HG02852 (cell line): ENCODE measurements at regions not wholly inside any gene's neighbourhood (a gene's known extent, or its start where the extent isn't known, plus 50 kb on each side); places are given as distances from the start of the nearest gene placed in this dataset.

Experiments used
- ATAC-seq: cut with Tn5 transposase; IDR thresholded peaks from one replicate; pipeline ENCODE4 v1.9.1; 2021; ENCODE audit warnings: mild to moderate bottlenecking, moderate library complexity; ENCODE audit not compliant: unreplicated experiment

DNA sequence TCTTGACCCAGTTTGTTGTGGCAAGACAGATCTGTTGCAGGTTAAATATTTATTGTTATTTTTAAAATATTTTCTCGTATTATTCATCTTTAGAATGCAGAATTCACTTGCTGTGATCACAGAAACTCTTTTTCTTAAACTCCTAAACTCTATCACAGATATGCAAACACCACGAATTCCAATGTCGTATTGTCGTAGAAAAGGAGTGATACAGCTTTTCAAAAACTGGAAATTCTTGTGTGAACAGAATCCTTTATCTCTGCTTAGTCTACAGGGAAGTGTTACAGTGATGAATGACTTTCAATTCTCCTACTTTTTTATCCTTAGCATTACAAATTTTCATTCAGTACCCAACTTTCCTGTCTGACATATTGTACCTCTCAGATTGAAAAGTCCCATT is 1329.5 kb upstream of the B3GALT2 start:
- ATAC-seq = no peak

- no peak for ATAC-seq
Measured at GRCh38 chr1:194512957-194513356, 1326.5 kb upstream of the B3GALT2 start.

- no peak for ATAC-seq
Measured at GRCh38 chr1:194512345-194512744, 1325.9 kb upstream of the B3GALT2 start.

DNA sequence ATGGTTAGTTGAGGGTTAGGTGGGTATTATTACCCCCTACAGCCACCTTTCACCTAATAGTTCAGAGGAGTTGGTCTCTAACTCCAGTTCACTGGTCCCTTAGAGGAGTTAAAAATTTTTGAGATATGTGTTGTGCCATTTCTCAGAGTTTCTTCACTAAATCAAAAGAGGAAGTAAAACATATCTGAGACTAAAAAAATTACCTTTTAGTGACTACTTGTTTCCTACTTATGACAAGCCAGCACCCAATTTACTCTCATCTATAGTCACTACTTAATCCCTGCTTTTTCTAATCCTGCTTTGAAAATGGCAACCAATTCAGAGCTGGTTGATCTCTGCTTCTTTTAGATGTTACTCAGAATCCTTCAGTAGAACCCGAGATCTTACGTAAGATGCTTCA is 1316.8 kb upstream of the B3GALT2 start:
- ATAC-seq = no peak

DNA sequence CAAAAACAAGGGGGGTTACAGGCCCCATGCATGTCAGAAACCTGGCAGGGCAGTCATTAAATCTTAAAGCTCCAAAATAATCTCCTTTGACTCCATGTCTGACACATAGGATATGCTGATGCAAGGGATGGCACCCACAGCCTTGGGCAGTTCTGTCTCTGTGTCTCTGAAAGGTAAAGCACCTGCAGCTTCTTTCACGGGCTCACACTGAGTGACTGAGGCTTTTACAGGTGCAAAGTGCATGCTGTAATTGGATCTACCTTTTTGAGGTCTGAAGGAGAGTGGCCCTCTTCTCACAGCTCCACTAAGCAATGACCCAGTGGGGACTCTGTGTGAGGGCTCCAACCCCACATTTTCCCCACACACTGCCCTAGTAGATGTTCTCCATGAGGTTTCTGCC is 1309.0 kb upstream of the B3GALT2 start:
- no peak for ATAC-seq

GRCh38 chr1:194487172-194487571 is 1300.8 kb upstream of the B3GALT2 start:
- ATAC-seq = no peak

DNA sequence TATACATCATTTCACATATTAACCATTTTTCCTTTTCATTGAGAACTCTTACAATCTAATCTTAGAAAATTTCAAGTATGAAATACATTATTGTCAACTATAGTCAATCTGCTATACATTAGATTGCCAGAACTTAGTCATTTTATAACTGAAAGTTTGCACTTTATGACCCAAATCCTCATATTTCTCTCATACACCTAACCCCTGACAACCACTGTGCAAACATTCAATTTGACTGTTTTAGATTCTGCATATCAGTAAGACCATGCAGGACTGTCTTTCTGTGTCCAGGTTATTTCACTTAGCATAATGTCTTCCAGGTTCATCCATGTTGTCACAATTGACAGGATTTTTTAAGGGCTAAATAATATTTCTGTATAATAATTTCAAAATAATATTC is 1299.0 kb upstream of the B3GALT2 start:
- no peak for ATAC-seq

- no peak for ATAC-seq
Measured at GRCh38 chr1:194478731-194479130, 1292.3 kb upstream of the B3GALT2 start.

GRCh38 chr1:194477908-194478307 is 1291.5 kb upstream of the B3GALT2 start:
- ATAC-seq = peak; percentile 90

- ATAC-seq = no peak
Measured at GRCh38 chr1:194476872-194477271, 1290.5 kb upstream of the B3GALT2 start.

GRCh38 chr1:194476351-194476750 is 1289.9 kb upstream of the B3GALT2 start:
- no peak for ATAC-seq

GRCh38 chr1:194474701-194475100 is 1288.3 kb upstream of the B3GALT2 start:
- ATAC-seq = no peak

DNA sequence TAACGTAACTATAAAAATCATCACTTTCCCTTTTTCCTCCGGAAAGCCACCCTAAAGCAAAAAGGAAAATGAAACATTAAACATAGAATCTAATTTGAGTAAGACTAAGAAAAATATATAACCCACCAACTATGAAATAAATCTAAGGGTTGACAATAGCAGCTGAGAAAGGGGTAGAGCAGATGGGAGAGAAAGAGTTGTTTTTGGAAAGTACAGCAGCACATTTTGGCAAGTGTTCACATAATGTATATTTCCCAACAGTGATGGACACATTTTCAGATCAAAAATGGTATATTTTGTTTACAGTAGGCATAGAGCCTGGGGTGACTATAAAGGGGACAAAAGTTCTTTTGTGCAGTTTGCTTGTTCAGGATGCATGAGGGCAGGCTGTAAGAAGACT is 1287.4 kb upstream of the B3GALT2 start:
- ATAC-seq = no peak

- ATAC-seq = no peak
Measured at GRCh38 chr1:194469282-194469681, 1282.9 kb upstream of the B3GALT2 start.

DNA sequence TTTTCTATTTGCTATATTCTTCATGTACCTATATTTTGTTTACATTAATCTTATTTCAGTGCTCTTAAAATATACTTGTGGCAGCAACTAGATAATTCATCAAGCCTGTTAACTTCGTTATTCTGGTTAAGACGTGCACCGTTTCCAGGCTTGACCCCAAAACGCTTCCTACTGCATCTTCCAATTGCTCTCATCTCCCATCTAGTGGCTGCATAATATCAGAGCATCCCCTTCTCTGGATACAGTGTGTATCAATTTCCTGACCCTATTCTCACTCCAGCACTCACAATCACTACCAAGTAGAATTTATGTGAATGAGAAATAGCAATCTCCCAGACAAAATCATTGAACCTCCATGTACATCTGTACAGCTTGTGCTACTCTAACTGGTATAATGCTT is 1280.3 kb upstream of the B3GALT2 start:
- no peak for ATAC-seq

DNA sequence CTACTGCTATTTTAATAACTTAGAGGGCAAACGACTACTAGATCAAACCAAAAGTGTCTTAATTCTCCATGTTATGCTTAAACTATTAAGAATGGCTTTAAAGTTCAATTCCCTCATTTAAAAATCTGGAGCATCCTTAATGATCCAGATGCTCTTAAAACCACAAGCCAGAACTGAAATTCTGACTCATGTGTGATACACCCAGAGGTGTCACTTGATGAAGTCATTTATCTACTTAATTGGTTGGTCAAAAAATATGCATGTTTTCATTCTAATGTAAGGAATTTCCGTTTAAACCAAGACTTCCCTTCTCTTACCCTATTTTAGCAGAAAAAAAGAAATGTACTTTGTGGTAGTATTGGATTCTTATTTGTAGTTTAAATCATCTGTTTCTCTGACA is 1261.2 kb upstream of the B3GALT2 start:
- no peak for ATAC-seq

- no peak for ATAC-seq
Measured at GRCh38 chr1:194445244-194445643, 1258.8 kb upstream of the B3GALT2 start.

GRCh38 chr1:194442901-194443575 is 1256.6 kb upstream of the B3GALT2 start:
- no peak for ATAC-seq

DNA sequence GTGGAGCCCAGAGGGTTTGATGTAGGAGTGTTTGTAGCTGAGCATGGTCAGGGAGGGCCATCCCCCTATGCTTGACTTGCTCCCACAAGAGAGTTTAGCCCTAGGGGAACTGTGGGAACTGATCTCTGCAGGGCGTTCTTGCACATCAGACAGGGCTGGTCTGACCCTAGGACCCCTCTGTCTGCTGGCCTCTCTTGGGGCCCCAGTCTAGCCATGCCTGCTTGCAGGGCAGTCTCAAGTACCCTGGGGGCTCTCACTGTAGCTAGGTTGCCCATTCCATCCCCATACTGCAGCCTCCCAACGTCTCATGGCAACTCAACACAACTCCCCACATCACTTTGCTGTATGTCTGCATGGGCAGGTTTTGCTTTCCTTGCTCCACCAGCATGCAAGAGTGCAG is 1250.7 kb upstream of the B3GALT2 start:
- ATAC-seq = no peak

DNA sequence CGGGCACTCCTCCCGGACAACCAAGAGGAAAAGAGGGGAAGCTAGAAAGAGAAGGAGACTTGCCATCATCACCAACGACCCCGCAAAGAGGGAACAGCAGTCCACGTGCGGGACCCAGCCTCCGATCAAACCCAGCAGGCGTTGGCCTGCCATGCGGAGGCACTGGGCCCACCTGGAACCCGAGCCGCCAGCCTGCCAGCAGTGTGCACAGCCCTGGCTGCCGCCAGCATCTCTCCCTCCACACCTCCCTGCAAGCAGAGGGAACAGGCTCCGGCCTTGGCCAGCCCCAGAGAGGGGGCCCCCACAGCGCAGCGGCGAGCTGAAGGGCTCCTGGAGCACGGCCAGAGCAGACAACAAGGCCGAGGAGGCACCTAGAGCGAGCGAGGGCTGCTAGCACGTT is 1244.7 kb upstream of the B3GALT2 start:
- no peak for ATAC-seq

DNA sequence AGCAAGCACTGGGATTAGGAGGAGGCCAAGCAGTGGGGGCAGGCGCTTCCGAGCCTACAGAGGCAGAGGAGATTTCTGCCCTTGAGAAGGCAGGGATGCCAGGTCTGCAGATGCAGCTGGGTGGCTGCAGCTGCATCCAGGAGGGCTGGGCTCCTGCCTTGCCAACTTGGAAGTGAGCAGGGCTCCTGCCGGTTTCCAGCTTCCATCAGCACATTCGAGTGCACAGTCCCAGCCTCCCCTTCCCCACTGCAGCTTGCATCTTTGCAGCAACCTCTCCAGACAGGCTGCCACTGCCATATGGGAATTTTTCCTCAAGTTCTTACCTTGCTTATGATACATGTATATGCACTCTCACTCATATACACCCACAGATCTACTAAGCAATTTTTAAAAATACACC is 1234.3 kb upstream of the B3GALT2 start:
- ATAC-seq = no peak

DNA sequence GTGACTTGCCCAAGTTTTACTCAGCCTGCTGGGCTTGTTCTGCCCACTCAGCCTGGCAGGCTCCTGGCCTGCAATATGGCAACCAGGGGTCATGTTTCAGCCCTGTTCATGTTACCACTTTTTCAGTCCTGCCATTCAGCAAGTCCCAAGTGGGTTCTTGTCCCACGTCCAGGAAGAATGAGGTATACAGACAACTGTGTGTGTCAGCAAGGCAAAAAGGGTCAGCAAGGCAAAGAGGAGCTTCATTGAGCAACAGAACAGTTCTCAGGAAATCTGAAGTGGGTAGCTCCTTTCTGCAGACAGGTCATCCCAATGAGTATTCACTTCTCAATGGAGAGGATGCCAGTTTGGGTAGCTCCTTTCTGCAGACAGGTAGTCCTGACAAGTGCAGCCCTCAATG is 1233.3 kb upstream of the B3GALT2 start:
- no peak for ATAC-seq

GRCh38 chr1:194410756-194411155 is 1224.3 kb upstream of the B3GALT2 start:
- no peak for ATAC-seq
